DMS153 treated with DMSO at 0.1 percent for 48 hours (cell line): ENCODE measurements at regions not wholly inside any gene's neighbourhood (a gene's known extent, or its start where the extent isn't known, plus 50 kb on each side); places are given as distances from the start of the nearest gene placed in this dataset.
"Not testable (repeated sequence)": the region's sequence is repeated elsewhere in the genome, so short reads cannot be mapped to it uniquely, and the experiment has no call there.

Source experiments
- DNase-seq: peaks from one replicate; lab custom pipeline; 2025; ENCODE audit not compliant: unreplicated experiment; lab: John Stamatoyannopoulos, UW

- DNase-seq = no peak
These were observed 296.6 kb downstream of the MED10 start for GRCh38 chr5:6081727-6082210.

DNA sequence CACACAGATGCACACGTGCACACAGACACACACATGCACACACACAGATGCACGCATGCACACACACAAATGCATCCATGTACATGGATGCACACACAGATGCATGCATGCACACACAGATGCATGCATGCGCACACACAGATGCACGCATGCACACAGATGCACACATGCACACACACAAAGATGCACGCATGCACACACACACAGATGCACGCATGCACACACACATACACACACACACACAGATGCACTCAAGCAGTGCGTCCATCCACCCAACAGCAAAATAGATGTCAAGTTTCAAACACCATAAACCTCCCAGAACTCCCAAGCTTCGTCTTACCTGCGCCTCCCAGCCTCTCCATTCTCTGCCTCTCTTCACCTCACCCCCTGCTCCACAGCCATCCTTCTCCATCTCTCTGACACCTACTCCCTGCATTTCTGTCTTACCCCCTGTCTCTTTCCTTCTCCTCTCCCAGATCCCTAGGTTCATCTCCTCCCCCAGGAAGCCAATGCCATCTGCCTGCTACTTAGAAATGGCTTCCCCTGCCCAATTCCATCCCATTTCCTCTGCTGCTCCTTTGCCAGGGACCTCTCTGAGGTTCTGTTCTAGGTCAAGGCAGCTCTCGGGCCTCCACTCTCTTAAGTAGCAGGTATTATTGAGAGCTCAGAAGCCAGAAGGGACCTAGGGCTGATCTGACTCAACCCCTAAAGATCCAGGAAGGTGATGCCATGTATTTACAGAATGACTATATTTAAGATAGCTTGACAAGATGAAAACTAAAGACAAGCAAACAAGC is 297.2 kb downstream of the MED10 start:
- no peak for DNase-seq

- DNase-seq = no peak
These were observed 297.9 kb downstream of the MED10 start for GRCh38 chr5:6080436-6080835.

DNA sequence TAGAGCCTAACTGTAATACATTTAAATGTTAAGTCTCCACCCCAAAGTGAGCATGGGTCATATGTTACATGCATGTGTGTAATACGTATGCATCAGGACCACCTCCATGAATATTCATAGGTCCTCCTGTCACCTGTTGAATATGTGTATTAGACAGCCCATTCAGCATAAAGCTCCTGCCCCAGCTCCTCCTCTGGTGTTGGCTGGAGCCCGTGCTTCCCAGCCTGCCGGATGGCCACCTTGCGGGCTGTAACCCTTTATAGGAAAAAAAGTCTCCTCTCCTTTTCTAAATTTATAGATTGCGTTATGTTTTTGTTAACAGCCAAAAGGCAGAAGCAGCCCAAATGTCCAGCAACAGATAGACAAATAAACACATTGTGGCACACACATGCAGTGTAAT is 299.5 kb downstream of the MED10 start:
- no peak for DNase-seq

GRCh38 chr5:6076341-6077239 is 301.8 kb downstream of the MED10 start:
- DNase-seq = no peak

- not testable (repeated sequence) for DNase-seq
These were observed 305.9 kb downstream of the MED10 start for GRCh38 chr5:6072488-6072887.

- no peak for DNase-seq
These were observed 308.7 kb downstream of the MED10 start for GRCh38 chr5:6069496-6070185.

GRCh38 chr5:6066016-6066415 is 312.3 kb downstream of the MED10 start:
- DNase-seq = no peak

- no peak for DNase-seq
These were observed 319.1 kb downstream of the MED10 start for GRCh38 chr5:6059137-6059800.

- no peak for DNase-seq
These were observed 320.2 kb downstream of the MED10 start for GRCh38 chr5:6058055-6058715.

DNA sequence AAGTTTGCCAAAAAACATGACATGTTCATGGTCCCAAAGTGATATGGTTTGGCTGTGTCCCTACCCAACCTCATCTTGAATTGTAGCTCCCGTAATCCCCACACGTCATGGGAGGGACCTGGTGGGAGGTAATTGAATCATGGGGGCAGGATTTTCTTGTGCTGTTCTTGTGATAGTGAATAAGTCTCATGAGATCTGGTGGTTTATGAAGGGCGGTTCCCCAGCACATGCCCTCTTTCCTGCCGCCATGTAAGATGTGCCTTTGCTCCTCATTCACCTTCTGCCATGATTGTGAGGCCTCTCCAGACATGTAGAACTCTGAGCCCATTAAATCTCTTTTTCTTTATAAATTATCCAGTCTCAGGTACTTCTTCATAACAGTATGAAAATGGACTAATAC is 322.1 kb downstream of the MED10 start:
- DNase-seq = no peak

DNA sequence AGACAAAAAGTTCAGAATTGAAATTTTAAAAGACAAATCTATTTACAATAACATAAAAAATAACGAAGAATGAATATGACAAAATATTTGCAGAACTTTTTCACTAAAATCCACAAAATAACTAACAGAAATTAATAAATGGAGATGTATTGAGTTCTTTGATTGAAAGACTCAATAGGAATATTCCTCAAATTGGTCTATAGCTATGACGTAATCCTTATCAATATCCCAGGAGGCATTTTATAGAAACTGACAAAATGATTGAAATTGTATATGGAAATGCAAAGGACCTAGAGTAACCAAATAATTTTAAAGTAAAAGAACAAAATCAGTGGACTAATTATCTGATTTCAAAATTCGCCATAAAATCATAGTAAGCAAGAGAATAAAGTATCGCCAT is 328.7 kb downstream of the MED10 start:
- DNase-seq = no peak

DNA sequence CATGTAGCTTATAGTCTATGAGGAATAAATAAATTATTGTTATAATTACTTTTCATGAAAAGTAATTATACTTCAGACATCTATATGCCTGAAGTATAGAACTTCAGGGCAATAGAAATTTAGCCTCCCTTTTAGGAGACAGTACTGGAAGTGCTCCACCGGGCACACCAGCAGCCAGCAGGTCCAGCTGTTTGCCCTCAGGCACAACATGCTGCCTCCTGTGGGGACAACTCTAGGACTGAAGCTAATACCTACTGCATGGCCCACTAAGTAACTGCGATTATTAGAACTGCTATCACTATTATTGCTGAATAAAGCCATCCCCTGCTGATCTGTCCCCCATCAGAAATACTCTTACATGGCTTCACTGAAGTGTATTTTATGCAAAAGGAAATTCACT is 329.6 kb downstream of the MED10 start:
- DNase-seq = no peak

DNA sequence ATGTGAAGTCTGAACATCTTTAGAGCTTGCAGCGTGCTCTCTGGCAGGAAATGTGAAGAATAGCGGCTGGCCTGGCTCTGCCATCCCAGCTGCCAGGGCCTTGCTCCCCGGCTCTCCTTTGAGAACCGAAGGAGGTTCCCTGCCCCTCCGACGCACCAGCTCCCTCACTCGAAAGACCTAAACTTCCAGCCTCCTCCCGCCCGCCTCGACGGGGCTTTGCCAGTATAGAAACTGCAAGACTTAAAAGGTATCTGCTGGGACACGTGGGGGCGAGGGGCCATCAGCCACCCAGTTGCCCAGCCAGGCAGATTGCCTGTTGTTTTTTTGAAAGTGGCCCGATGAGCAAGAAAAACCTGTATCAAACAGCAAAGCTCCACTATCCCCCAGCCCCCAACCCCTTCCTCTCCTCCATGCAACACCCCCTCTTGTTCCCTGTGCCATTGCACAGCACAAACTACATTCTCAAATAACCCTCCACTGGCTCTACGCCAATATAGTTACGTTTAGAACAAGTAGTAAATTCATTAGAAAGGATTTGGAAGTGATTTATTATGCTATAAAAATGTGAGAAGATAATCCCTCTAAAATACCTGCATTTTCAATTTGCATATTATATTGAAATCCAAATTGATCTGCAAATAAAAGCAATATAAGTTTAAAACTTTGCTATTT is 331.9 kb downstream of the MED10 start:
- DNase-seq = no peak

DNA sequence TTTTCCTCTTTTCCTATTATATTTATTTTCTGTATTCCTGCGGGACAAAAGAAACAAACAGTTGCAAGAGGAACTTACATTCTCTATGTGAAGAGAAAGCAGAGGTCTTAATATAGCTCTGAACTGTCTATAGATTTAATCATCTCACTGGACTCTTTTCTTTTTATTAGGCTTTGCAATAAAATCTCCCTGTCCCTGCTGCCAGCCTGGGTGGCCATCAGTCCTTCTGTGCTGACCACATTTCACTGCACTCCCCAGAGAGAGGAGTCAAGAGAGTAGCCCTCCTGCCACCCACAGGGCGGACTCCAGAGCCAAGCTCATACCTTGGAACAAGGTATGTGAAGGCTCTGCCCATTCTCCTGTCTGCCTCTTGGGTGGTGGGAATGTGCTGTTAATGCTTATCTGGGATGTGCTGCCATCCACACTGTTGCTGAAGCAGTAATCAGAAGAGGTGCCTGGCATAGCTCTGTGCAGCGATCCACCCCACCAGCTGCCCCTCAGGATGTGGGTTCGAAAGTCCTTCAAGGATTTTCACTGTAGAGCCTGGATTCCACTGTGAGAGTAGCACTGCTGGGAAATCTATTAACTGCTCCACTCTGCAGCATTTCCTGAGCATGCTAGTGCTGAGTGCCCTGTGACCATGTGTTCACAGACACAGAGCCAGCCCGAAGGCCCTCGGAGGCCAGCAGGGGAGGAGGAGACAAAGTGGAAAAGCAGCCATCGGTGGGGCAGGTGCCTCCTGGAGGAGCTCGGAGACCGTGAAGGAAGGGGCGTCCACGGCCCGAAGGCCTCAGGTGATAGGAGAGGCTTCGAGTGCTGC is 334.6 kb downstream of the MED10 start:
- DNase-seq = no peak

GRCh38 chr5:6041977-6042550 is 336.3 kb downstream of the MED10 start:
- no peak for DNase-seq

DNA sequence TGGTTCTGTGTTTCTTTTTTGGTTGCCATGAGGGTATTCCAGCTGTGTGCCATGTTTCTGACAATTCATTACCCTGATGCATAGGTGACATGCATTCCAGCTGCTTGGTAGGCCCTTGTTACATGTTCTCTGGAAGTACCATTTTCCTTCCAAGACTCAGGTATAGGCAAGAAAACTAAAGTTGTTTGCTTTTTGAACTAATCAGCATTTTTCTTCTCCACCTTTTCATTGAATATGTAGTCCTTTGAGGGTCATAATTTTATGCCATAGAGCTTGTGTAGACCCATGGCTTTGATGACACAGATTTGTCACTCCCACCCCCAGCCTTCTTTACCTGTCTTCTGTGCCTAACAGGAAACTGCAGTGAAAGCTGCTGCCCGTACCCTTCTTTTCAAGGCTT is 339.2 kb downstream of the MED10 start:
- no peak for DNase-seq

- no peak for DNase-seq
These were observed 342.3 kb downstream of the MED10 start for GRCh38 chr5:6036006-6036405.

GRCh38 chr5:6029811-6030271 is 348.5 kb downstream of the MED10 start:
- DNase-seq = no peak
